ENCODE measurements at regions not wholly inside any gene's neighbourhood (a gene's known extent, or its start where the extent isn't known, plus 50 kb on each side); places are given as distances from the start of the nearest gene placed in this dataset.

GRCh38 chr3:18238332-18238731 lies 186.8 kb downstream of the SATB1 start:
- H3K27me3 Mint-ChIP-seq (ENCODE audit: low read depth) = no peaks in the 10 kb centered on the region
- no peaks in the 10 kb centered on the region for H3K9me3 Mint-ChIP-seq (ENCODE audit: low read depth)
- TF ChIP-seq CTCF (IDR thresholded peaks at IDR 0.05) = no peak
- no peak overlapping the region for H3K4me3 Mint-ChIP-seq (ENCODE audit: unreplicated experiment)
- peaks cover 13% of the 10 kb centered on the region for H3K4me1 Mint-ChIP-seq (ENCODE audit: low read depth)
- no peak overlapping the region for H3K27ac Mint-ChIP-seq (ENCODE audit: unreplicated experiment)
- no peaks in the 10 kb centered on the region for H3K36me3 Mint-ChIP-seq (ENCODE audit: low read depth)
- DNase-seq (ENCODE audit: low spot score) = no peak

- Mint-ChIP-seq H3K4me1 (ENCODE audit: low read depth) (peaks cover 13% of the 10 kb centered on the region), H3K36me3 (ENCODE audit: low read depth) (no peaks in the 10 kb centered on the region), H3K27me3 (ENCODE audit: low read depth) (no peaks in the 10 kb centered on the region), H3K4me3 (ENCODE audit: unreplicated experiment) (no peak overlapping the region), H3K9me3 (ENCODE audit: low read depth) (no peaks in the 10 kb centered on the region), H3K27ac (ENCODE audit: unreplicated experiment) (no peak overlapping the region)
- no peak for DNase-seq (ENCODE audit: low spot score)
- no peak for TF ChIP-seq CTCF (IDR thresholded peaks at IDR 0.05)
These were observed 187.7 kb downstream of the SATB1 start for GRCh38 chr3:18237251-18238005.

- no peak for TF ChIP-seq CTCF (IDR thresholded peaks at IDR 0.05)
- Mint-ChIP-seq H3K27me3 (ENCODE audit: low read depth) (no peaks in the 10 kb centered on the region), H3K4me3 (ENCODE audit: unreplicated experiment) (no peak overlapping the region), H3K9me3 (ENCODE audit: low read depth) (no peaks in the 10 kb centered on the region), H3K4me1 (ENCODE audit: low read depth) (peaks cover 13% of the 10 kb centered on the region), H3K36me3 (ENCODE audit: low read depth) (no peaks in the 10 kb centered on the region), H3K27ac (ENCODE audit: unreplicated experiment) (no peak overlapping the region)
- DNase-seq (ENCODE audit: low spot score) = no peak
These were observed 188.4 kb downstream of the SATB1 start for GRCh38 chr3:18236726-18237125.

- no peaks in the 10 kb centered on the region for H3K36me3 Mint-ChIP-seq (ENCODE audit: low read depth)
- H3K27ac Mint-ChIP-seq (ENCODE audit: unreplicated experiment) = no peak overlapping the region
- DNase-seq (ENCODE audit: low spot score) = no peak
- H3K4me3 Mint-ChIP-seq (ENCODE audit: unreplicated experiment) = no peak overlapping the region
- no peaks in the 10 kb centered on the region for H3K9me3 Mint-ChIP-seq (ENCODE audit: low read depth)
- no peaks in the 10 kb centered on the region for H3K27me3 Mint-ChIP-seq (ENCODE audit: low read depth)
- peaks cover 13% of the 10 kb centered on the region for H3K4me1 Mint-ChIP-seq (ENCODE audit: low read depth)
- no peak for TF ChIP-seq CTCF (IDR thresholded peaks at IDR 0.05)
These were observed 190.3 kb downstream of the SATB1 start for GRCh38 chr3:18234717-18235335.

- Mint-ChIP-seq H3K27ac (ENCODE audit: unreplicated experiment) (no peak overlapping the region), H3K36me3 (ENCODE audit: low read depth) (no peaks in the 10 kb centered on the region), H3K27me3 (ENCODE audit: low read depth) (no peaks in the 10 kb centered on the region), H3K9me3 (ENCODE audit: low read depth) (no peaks in the 10 kb centered on the region), H3K4me3 (ENCODE audit: unreplicated experiment) (no peak overlapping the region), H3K4me1 (ENCODE audit: low read depth) (peaks cover 12% of the 10 kb centered on the region)
- DNase-seq (ENCODE audit: low spot score) = no peak
- no peak for TF ChIP-seq CTCF (IDR thresholded peaks at IDR 0.05)
These were observed 191.0 kb downstream of the SATB1 start for GRCh38 chr3:18233987-18234716.

Data from chondrocyte (in vitro differentiated cells).